HEK293T (cell line): ENCODE measurements at regions not wholly inside any gene's neighbourhood (a gene's known extent, or its start where the extent isn't known, plus 50 kb on each side); places are given as distances from the start of the nearest gene placed in this dataset.

ENCODE experiments used
- CTCF ChIA-PET: fragments of 350-600 bp; formaldehyde crosslinking; extraction: SDS; loops from one replicate; lab custom pipeline; 2021; ENCODE audit warnings: antibody characterized with exemption, inconsistent platforms; lab: Yijun Ruan, JAX
- POLR2A ChIA-PET: fragments of 350-600 bp; formaldehyde crosslinking; extraction: SDS; loops from one replicate; lab custom pipeline; 2020; ENCODE audit warnings: antibody characterized with exemption, inconsistent platforms; lab: Yijun Ruan, JAX
- DNase-seq: peaks from one replicate; pipeline ENCODE4 v3.0.0; 2012; ENCODE audit warnings: mixed read lengths; ENCODE audit errors: extremely low spot score
- ARNT ChIP-seq: fragments of 450-650 bp; IDR thresholded peaks from 2 replicates; pipeline ENCODE4 v1.6.1; 2017; ENCODE audit warnings: mild to moderate bottlenecking
- BHLHE40 ChIP-seq: fragments of 450-650 bp; IDR thresholded peaks from 2 replicates; pipeline ENCODE4 v1.6.1; 2016; ENCODE audit warnings: mild to moderate bottlenecking, moderate library complexity, borderline replicate concordance
- CTBP1 ChIP-seq: fragments of 450-650 bp; IDR thresholded peaks from 2 replicates; pipeline ENCODE4 v1.6.1; 2016; ENCODE audit warnings: borderline replicate concordance
- ELF4 ChIP-seq: fragments of 450-650 bp; IDR thresholded peaks from 2 replicates; pipeline ENCODE4 v1.6.1; 2017; ENCODE audit warnings: antibody characterized with exemption
- FOXA1 ChIP-seq: fragments of 450-650 bp; IDR thresholded peaks from 2 replicates; pipeline ENCODE4 v1.6.1; 2016; ENCODE audit warnings: mild to moderate bottlenecking
- FOXK2 ChIP-seq: fragments of 450-650 bp; IDR thresholded peaks from 2 replicates; pipeline ENCODE4 v1.6.1; 2016; ENCODE audit warnings: mild to moderate bottlenecking
- FOXM1 ChIP-seq: fragments of 450-650 bp; IDR thresholded peaks from 2 replicates; pipeline ENCODE4 v1.6.1; 2017; ENCODE audit warnings: mild to moderate bottlenecking, borderline replicate concordance
- HDGF ChIP-seq: fragments of 450-650 bp; IDR thresholded peaks from 2 replicates; pipeline ENCODE4 v1.6.1; 2017; ENCODE audit warnings: antibody characterized with exemption, borderline replicate concordance
- L3MBTL2 ChIP-seq: fragments of 450-650 bp; conservative IDR thresholded peaks from 2 replicates; pipeline ENCODE4 v1.6.1; 2016; ENCODE audit warnings: mild to moderate bottlenecking
- LEF1 ChIP-seq: fragments of 450-650 bp; IDR thresholded peaks from 2 replicates; pipeline ENCODE4 v1.6.1; 2017; ENCODE audit warnings: mild to moderate bottlenecking, borderline replicate concordance
- NFRKB ChIP-seq: fragments of 450-650 bp; IDR thresholded peaks from 2 replicates; pipeline ENCODE4 v1.6.1; 2016; ENCODE audit warnings: mild to moderate bottlenecking, moderate library complexity
- PKNOX1 ChIP-seq: fragments of 450-650 bp; IDR thresholded peaks from 2 replicates; pipeline ENCODE4 v1.6.1; 2016
- SP1 ChIP-seq: fragments of 450-650 bp; IDR thresholded peaks from 2 replicates; pipeline ENCODE4 v1.6.1; 2017
- SUZ12 ChIP-seq: fragments of 450-650 bp; IDR thresholded peaks from 2 replicates; pipeline ENCODE4 v1.6.1; 2016; ENCODE audit warnings: mild to moderate bottlenecking
- TARDBP ChIP-seq: fragments of 450-650 bp; IDR thresholded peaks from 2 replicates; pipeline ENCODE4 v1.6.1; 2016
- ZNF384 ChIP-seq: fragments of 450-650 bp; IDR thresholded peaks from 2 replicates; pipeline ENCODE4 v1.6.1; 2016

DNA sequence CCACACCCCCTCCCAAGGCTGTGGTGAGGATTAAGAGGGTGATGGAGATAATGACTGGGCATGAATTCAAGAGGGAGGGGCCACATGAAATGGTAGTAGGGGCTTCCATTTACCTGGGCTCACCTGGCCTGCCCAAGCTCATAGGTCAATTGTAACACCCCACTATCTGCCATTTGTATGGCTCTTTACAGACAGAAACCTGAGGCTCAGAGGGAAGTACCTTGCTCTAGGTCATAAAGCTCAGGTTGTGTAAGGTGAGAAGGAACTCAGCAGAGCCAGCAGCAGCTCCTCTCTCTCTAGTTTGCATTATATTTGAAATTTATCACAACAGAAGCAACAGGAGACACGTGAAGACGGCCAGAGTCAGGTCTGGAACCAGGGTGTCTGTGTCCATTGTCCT is 133.4 kb upstream of the ALDH1B1 start:
- POLR2A ChIA-PET, result no interaction called here
- CTCF ChIA-PET, result no interaction called here
- no peak for TF ChIP-seq NFRKB
- TF ChIP-seq FOXK2, result no peak
- TF ChIP-seq TARDBP, result no peak
- TF ChIP-seq CTBP1, result no peak
- no peak for TF ChIP-seq LEF1
- no peak for TF ChIP-seq HDGF
- no peak for TF ChIP-seq PKNOX1
- no peak for TF ChIP-seq ZNF384
- TF ChIP-seq ELF4, result no peak
- TF ChIP-seq SUZ12, result no peak
- no peak for TF ChIP-seq FOXA1
- TF ChIP-seq FOXM1, result no peak
- TF ChIP-seq SP1, result no peak
- TF ChIP-seq L3MBTL2, result no peak
- no peak for TF ChIP-seq ARNT
- no peak for TF ChIP-seq BHLHE40

DNA sequence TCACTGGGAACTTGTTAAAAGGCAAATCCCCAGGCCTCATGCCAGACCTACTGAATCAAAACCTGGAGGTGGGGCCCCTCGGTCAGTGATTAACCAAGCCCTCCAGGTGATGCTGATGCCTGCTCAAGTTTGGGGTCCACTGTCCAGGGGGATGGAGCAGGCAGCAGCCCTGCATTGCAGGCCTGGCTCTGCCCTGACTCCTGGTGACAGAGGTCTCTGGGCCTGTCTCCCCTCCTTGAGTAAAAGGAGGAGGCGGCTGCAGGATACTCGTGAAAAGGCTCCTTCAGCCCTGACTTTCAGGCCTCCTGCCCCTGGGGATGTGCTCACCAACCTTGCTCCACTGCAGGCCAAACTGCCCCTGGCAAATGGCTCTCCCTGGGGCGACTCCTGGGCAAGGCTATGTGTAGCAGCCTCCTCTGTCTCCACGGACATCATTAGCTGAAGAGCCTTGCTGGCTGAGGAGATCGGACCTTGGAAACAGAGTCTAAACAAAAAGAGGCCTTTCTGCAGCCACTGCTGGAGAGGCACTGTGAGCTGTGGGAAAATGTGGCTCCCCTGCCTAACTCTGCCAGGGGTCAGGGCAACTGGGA is 134.8 kb upstream of the ALDH1B1 start:
- ChIA-PET CTCF (no interaction called here), POLR2A (no interaction called here)
- DNase-seq, result no peak
- TF ChIP-seq SUZ12, result no peak
- TF ChIP-seq BHLHE40, result no peak
- no peak for TF ChIP-seq L3MBTL2
- no peak for TF ChIP-seq TARDBP
- TF ChIP-seq FOXM1, result no peak
- TF ChIP-seq SP1, result no peak
- TF ChIP-seq NFRKB, result no peak
- TF ChIP-seq ARNT, result no peak
- TF ChIP-seq FOXK2, result no peak
- TF ChIP-seq ELF4, result no peak
- TF ChIP-seq HDGF, result no peak
- TF ChIP-seq LEF1, result no peak
- TF ChIP-seq CTBP1, result no peak
- no peak for TF ChIP-seq ZNF384
- no peak for TF ChIP-seq PKNOX1
- TF ChIP-seq FOXA1, result no peak

More for the DNA sequence above, 133.4 kb upstream of the ALDH1B1 start:
- DNase-seq, result no peak

DNA sequence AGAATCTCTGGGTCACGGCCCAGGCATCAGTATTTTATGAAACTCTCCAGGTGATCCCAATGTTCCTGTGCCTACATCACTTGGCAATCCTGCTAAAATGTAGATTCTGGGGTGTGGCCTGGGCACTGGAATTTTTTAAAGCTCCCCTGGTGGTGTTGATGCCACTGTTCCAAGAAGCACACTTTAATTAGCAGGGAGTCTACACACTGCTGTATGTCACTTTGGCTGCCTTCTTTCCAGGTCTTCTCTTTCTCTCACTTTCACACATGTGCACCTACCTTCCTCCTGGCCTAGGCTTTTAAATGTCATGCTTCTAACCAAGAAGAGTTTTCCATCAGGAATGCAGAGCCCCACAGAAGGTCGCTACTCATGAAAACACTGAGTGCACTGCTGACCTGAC is 136.0 kb upstream of the ALDH1B1 start:
- CTCF ChIA-PET, result no interaction called here

DNA sequence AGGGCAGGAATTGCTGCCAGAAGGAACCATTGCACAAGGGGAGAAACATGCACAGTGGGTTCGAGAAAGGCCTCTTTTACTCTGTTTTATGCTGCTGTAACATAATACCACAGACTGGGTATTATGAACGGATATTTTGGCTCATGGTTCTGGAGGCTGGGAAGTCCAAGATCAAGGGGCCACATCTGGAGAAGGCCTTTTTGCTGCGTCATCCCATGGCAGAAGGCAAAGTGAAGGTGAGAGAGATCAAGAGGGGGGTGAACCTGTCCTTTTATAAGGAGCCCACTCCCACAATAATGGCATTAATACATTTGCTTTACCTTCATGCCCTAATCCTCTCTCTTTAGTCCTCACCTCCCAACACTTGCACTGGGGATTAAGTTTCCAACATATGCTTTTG is 136.9 kb upstream of the ALDH1B1 start:
- TF ChIP-seq BHLHE40 (no peak), LEF1 (no peak), TARDBP (no peak), FOXA1 (no peak), PKNOX1 (no peak), ELF4 (no peak), L3MBTL2 (no peak), SP1 (no peak), CTBP1 (no peak), NFRKB (no peak), ARNT (no peak), FOXM1 (no peak), FOXK2 (no peak), ZNF384 (no peak), SUZ12 (no peak), HDGF (no peak)
- ChIA-PET POLR2A (no interaction called here), CTCF (no interaction called here)

More for the DNA sequence above, 136.0 kb upstream of the ALDH1B1 start:
- TF ChIP-seq CTBP1 (no peak), NFRKB (no peak), ELF4 (no peak), FOXK2 (no peak), L3MBTL2 (no peak), BHLHE40 (no peak), SP1 (no peak), SUZ12 (no peak), FOXA1 (no peak), FOXM1 (no peak), PKNOX1 (no peak)
- POLR2A ChIA-PET, result no interaction called here
- no peak for DNase-seq

GRCh38 chr9:38254756-38255155 is 137.7 kb upstream of the ALDH1B1 start:
- DNase-seq, result no peak
- ChIA-PET POLR2A (no interaction called here), CTCF (no interaction called here)
- TF ChIP-seq TARDBP (no peak), FOXM1 (no peak), HDGF (no peak), L3MBTL2 (no peak), CTBP1 (no peak), ARNT (no peak), FOXK2 (no peak), FOXA1 (no peak), BHLHE40 (no peak), SUZ12 (no peak), ZNF384 (no peak), NFRKB (no peak)

More for the DNA sequence above, 136.9 kb upstream of the ALDH1B1 start:
- DNase-seq, result no peak

GRCh38 chr9:38254151-38254550 is 138.4 kb upstream of the ALDH1B1 start:
- no peak for TF ChIP-seq L3MBTL2
- TF ChIP-seq SUZ12, result no peak
- CTCF ChIA-PET, result interaction anchor here (0.6 kb wide), 1 partner anchor 165 kb away, joined by 3 read pairs; no protein-coding TSS in a partner anchor
- no peak for DNase-seq
- POLR2A ChIA-PET, result no interaction called here
